HepG2 (cell line): ENCODE measurements at regions not wholly inside any gene's neighbourhood (a gene's known extent, or its start where the extent isn't known, plus 50 kb on each side); places are given as distances from the start of the nearest gene placed in this dataset.

Experiments
- ATAC-seq: fragments of 200-7000 bp; cut with Tn5 transposase; 3 replicates; pipeline ENCODE4 v1.9.1; 2020; ENCODE audit warnings: mild to moderate bottlenecking, moderate library complexity
- BruUV-seq: library from RNA; stranded (reverse); fragments of 400-500 nt; replicated peaks from 2 replicates; lab custom pipeline; 2021; lab: Mats Ljungman, UMichigan
- CTCF ChIA-PET: fragments of 300-600 bp; formaldehyde crosslinking; extraction: SDS; loops from one replicate; lab custom pipeline; 2021; ENCODE audit warnings: low total read pairs, inconsistent platforms, low intra/inter-chr PET ratio; lab: Yijun Ruan, JAX
- POLR2A ChIA-PET: fragments of 350-600 bp; sonication (Branson Sonifier 250); formaldehyde crosslinking; loops from one replicate; lab custom pipeline; 2020; ENCODE audit warnings: antibody characterized with exemption, inconsistent platforms; lab: Yijun Ruan, JAX
- DNase-seq: peaks from one replicate; pipeline ENCODE4 v3.0.0-alpha.2; 2015; ENCODE audit warnings: low spot score
- FAIRE-seq: peaks from 3 replicates; lab custom pipeline; 2011; peaks lifted over from hg19 to GRCh38; lab: Jason Lieb, UNC
- H2AFZ ChIP-seq: one replicate; pipeline ENCODE4 v1.6.1; 2011; ENCODE audit warnings: low read length, inconsistent platforms
- H3K27ac ChIP-seq: fragments of 300-600 bp; 3 replicates; pipeline ENCODE4 v1.8.0; 2011; ENCODE audit warnings: mixed run types, mild to moderate bottlenecking, mixed read lengths, low read length, inconsistent platforms; ENCODE audit not compliant: insufficient read depth; ENCODE audit errors: extremely low read length
- H3K27me3 ChIP-seq, 2 experiments: fragments of 200-600 bp in 1 of 2; 2 replicates in 1 of 2; 3 replicates in 1 of 2; pipeline versions ENCODE4 v1.6.0 to v1.8.0; 2011; ENCODE audit warnings: low read length in 2 of 2, mild to moderate bottlenecking in 2 of 2, moderate library complexity in 2 of 2, inconsistent platforms in 1 of 2; ENCODE audit not compliant: insufficient read depth in 2 of 2, control insufficient read depth in 1 of 2
- H3K36me3 ChIP-seq, 2 experiments: fragments of 200-600 bp in 1 of 2; replicated peaks in 1 of 2; 2 replicates in 1 of 2; 3 replicates in 1 of 2; pipeline versions ENCODE4 v1.5.1 to v1.8.0; 2011; ENCODE audit warnings: low read length in 2 of 2, inconsistent platforms in 1 of 2; ENCODE audit not compliant: insufficient read depth in 2 of 2, control insufficient read depth in 1 of 2
- H3K4me1 ChIP-seq: 2 replicates; pipeline ENCODE4 v1.5.1; 2012; ENCODE audit warnings: low read length, inconsistent platforms; ENCODE audit not compliant: insufficient read depth
- H3K4me2 ChIP-seq: 2 replicates; pipeline ENCODE4 v1.6.0; 2011; ENCODE audit warnings: low read depth, low read length, inconsistent platforms
- H3K4me3 ChIP-seq, 3 experiments: fragments of 200-600 bp in 1 of 3; sonication (generic), shearing (Covaris generic) in 1 of 3; replicated peaks in 1 of 3; 2 replicates each; pipeline ENCODE4 v1.5.1; 2011 to 2016; ENCODE audit warnings: low read length in 3 of 3, inconsistent platforms in 2 of 3, low read depth in 2 of 3, mild to moderate bottlenecking in 2 of 3, control low read depth in 1 of 3, mixed read lengths in 1 of 3; ENCODE audit not compliant: insufficient read depth in 1 of 3
- H3K79me2 ChIP-seq: one replicate; pipeline ENCODE4 v1.6.1; 2011; ENCODE audit warnings: low read length, inconsistent platforms; ENCODE audit not compliant: insufficient read depth
- H3K9ac ChIP-seq: 2 replicates; pipeline ENCODE4 v1.6.0; 2011; ENCODE audit warnings: mild to moderate bottlenecking, low read depth, low read length, inconsistent platforms; ENCODE audit not compliant: insufficient read depth
- H3K9me3 ChIP-seq: 2 replicates; pipeline ENCODE4 v1.5.1; 2012; ENCODE audit warnings: mild to moderate bottlenecking, low read length
- H4K20me1 ChIP-seq: 2 replicates; pipeline ENCODE4 v1.6.0; 2011; ENCODE audit warnings: inconsistent platforms, mild to moderate bottlenecking, low read length, moderate library complexity; ENCODE audit not compliant: insufficient read depth
- CREB1 ChIP-seq, 2 experiments: fragments of 450-650 bp in 1 of 2; IDR thresholded peaks; 2 replicates each; pipeline ENCODE4 v1.6.1; 2016 to 2017; ENCODE audit warnings: control low read depth in 1 of 2, mild to moderate bottlenecking in 1 of 2, missing compliant biosample characterization in 1 of 2, missing genetic modification characterization in 1 of 2
- DBP ChIP-seq: sonication (generic); formaldehyde crosslinking; IDR thresholded peaks from 2 replicates; pipeline ENCODE4 v1.4.0; 2020; ENCODE audit warnings: missing genetic modification reagents; ENCODE audit errors: not compliant biosample characterization
- IKZF1 ChIP-seq: fragments of 450-650 bp; IDR thresholded peaks from 2 replicates; pipeline ENCODE4 v1.7.1; 2016
- KAT7 ChIP-seq: IDR thresholded peaks from 2 replicates; pipeline ENCODE4 v1.6.1; 2018; ENCODE audit warnings: borderline replicate concordance, missing compliant biosample characterization
- MXD4 ChIP-seq: IDR thresholded peaks from 2 replicates; pipeline ENCODE4 v1.6.1; 2016; ENCODE audit warnings: mild to moderate bottlenecking, missing biosample characterization, missing genetic modification reagents
- NAIF1 ChIP-seq: sonication (generic); formaldehyde crosslinking; IDR thresholded peaks from 2 replicates; pipeline ENCODE4 v1.5.0; 2020; ENCODE audit warnings: mild to moderate bottlenecking, missing genetic modification reagents, borderline replicate concordance
- PCBP1 ChIP-seq: fragments of 200-400 bp; formaldehyde crosslinking; IDR thresholded peaks from 2 replicates; pipeline ENCODE4 v1.6.1; 2017; ENCODE audit warnings: mild to moderate bottlenecking, low read depth, low read length, borderline replicate concordance
- PRDM15 ChIP-seq: sonication (generic); formaldehyde crosslinking; IDR thresholded peaks from 2 replicates; pipeline ENCODE4 v1.4.0; 2020; ENCODE audit warnings: missing genetic modification reagents
- RBAK ChIP-seq: sonication (generic); formaldehyde crosslinking; IDR thresholded peaks from 2 replicates; pipeline ENCODE4 v1.5.1; 2020; ENCODE audit warnings: mild to moderate bottlenecking, missing genetic modification reagents
- ZBTB38 ChIP-seq: sonication (generic); formaldehyde crosslinking; IDR thresholded peaks from 2 replicates; pipeline ENCODE4 v1.5.1; 2020; ENCODE audit warnings: mild to moderate bottlenecking, missing genetic modification reagents
- ZFX ChIP-seq: sonication (generic); formaldehyde crosslinking; IDR thresholded peaks from 2 replicates; pipeline ENCODE4 v1.4.0; 2020; ENCODE audit warnings: mild to moderate bottlenecking, low read depth, missing genetic modification reagents, moderate library complexity
- ZNF101 ChIP-seq: sonication (generic); formaldehyde crosslinking; IDR thresholded peaks from 2 replicates; pipeline ENCODE4 v1.4.0; 2020; ENCODE audit warnings: mild to moderate bottlenecking, low read depth, missing genetic modification reagents, borderline replicate concordance
- ZNF256 ChIP-seq: sonication (generic); formaldehyde crosslinking; conservative IDR thresholded peaks from 2 replicates; pipeline ENCODE4 v1.4.0; 2020; ENCODE audit warnings: missing genetic modification reagents
- ZNF263 ChIP-seq: sonication (generic); formaldehyde crosslinking; IDR thresholded peaks from 2 replicates; pipeline ENCODE4 v1.4.0; 2020; ENCODE audit warnings: missing genetic modification reagents
- ZNF275 ChIP-seq: sonication (generic); formaldehyde crosslinking; IDR thresholded peaks from 2 replicates; pipeline ENCODE4 v1.8.0; 2022; ENCODE audit warnings: missing genetic modification reagents, mild to moderate bottlenecking, inconsistent platforms, borderline replicate concordance
- ZNF629 ChIP-seq: sonication (generic); formaldehyde crosslinking; conservative IDR thresholded peaks from 2 replicates; pipeline ENCODE4 v1.5.0; 2020; ENCODE audit warnings: missing genetic modification reagents
- ZNF704 ChIP-seq: sonication (generic); formaldehyde crosslinking; IDR thresholded peaks from 2 replicates; pipeline ENCODE4 v1.8.1; 2023; ENCODE audit warnings: mild to moderate bottlenecking, inconsistent platforms, moderate library complexity, missing genetic modification reagents, borderline replicate concordance
- ZNF720 ChIP-seq: sonication (generic); formaldehyde crosslinking; IDR thresholded peaks from 2 replicates; pipeline ENCODE4 v1.4.0; 2020; ENCODE audit warnings: missing genetic modification reagents
- ZNF772 ChIP-seq: sonication (generic); formaldehyde crosslinking; IDR thresholded peaks from 2 replicates; pipeline ENCODE4 v1.5.0; 2020; ENCODE audit warnings: mild to moderate bottlenecking, missing genetic modification reagents
- WGBS: methylation state at CpG from one replicate; pipeline ENCODE4 v1.1.6; 2017; ENCODE audit warnings: low lambda C conversion rate; 5-methylcytosine and 5-hydroxymethylcytosine counted together
- in situ Hi-C: cut with HindIII; loops from 2 replicates; pipeline ENCODE4 v1.10.0; 2017; ENCODE audit warnings: low pct_unique_long_range_greater_than_20kb; ENCODE audit not compliant: extremely low pct_ligation_motif_present
- intact Hi-C: fragments of 100-400 bp; cut with micrococcal nuclease; formaldehyde crosslinking; loops from one replicate; pipeline ENCODE4 v1.10.0; 2022; ENCODE audit not compliant: unreplicated experiment

GRCh38 chrX:20456971-20457370 lies 190.3 kb upstream of the RPS6KA3 start:
- Histone ChIP-seq H3K27me3 (no peaks in the 10 kb centered on the region), H3K4me1 (no peaks in the 10 kb centered on the region), H3K27ac (no peak overlapping the region), H4K20me1 (no peaks in the 10 kb centered on the region), H3K4me2 (no peak overlapping the region), H3K9ac (no peak overlapping the region), H2AFZ (no peak overlapping the region), H3K4me3 (no peak overlapping the region), H3K36me3 (no peaks in the 10 kb centered on the region), H3K9me3 (no peaks in the 10 kb centered on the region), H3K79me2 (no peaks in the 10 kb centered on the region)
- DNase-seq (no peak), ATAC-seq (no peak), FAIRE-seq (no peak)
- ChIA-PET POLR2A (no interaction called here), CTCF (no interaction called here)
- intact Hi-C loops (no loop called here), in situ Hi-C loops (no loop called here)
- BruUV-seq = no TSS peak
- WGBS = 86% methylated on average over 1 of the region's 1 CpG
- TF ChIP-seq MXD4 (CRISPR knock-in tag) = no peak
- TF ChIP-seq IKZF1 = no peak
- no peak for TF ChIP-seq ZNF263 (CRISPR knock-in tag)
- TF ChIP-seq ZNF629 = no peak
- no peak for TF ChIP-seq ZNF101 (CRISPR knock-in tag)
- TF ChIP-seq ZNF772 (CRISPR knock-in tag) = no peak
- TF ChIP-seq PRDM15 (CRISPR knock-in tag) = no peak
- no peak for TF ChIP-seq ZNF720 (CRISPR knock-in tag)
- TF ChIP-seq ZBTB38 (CRISPR knock-in tag) = no peak
- TF ChIP-seq RBAK = no peak
- TF ChIP-seq KAT7 (CRISPR knock-in tag) = no peak
- no peak for TF ChIP-seq DBP (CRISPR knock-in tag)
- no peak for TF ChIP-seq ZNF256 (CRISPR knock-in tag)
- TF ChIP-seq ZNF704 = no peak
- TF ChIP-seq ZFX = no peak
- TF ChIP-seq PCBP1 = no peak
- TF ChIP-seq NAIF1 (CRISPR knock-in tag) = no peak
- no peak for TF ChIP-seq CREB1 (IDR thresholded peaks at IDR 0.05)
- no peak for TF ChIP-seq CREB1 (CRISPR knock-in tag; IDR thresholded peaks at IDR 0.05)
- TF ChIP-seq ZNF275 (CRISPR knock-in tag) = no peak
